GM12864 (cell line): ENCODE measurements at regions not wholly inside any gene's neighbourhood (a gene's known extent, or its start where the extent isn't known, plus 50 kb on each side); places are given as distances from the start of the nearest gene placed in this dataset.

Experiments
- DNase-seq: peaks from one replicate; pipeline ENCODE4 v3.0.0-alpha.2; 2011; ENCODE audit warnings: low read depth
- H3K4me3 ChIP-seq: 2 replicates; pipeline ENCODE4 v1.5.1; 2011; ENCODE audit warnings: mild to moderate bottlenecking, low read depth, low read length, control low read depth
- CTCF ChIP-seq: IDR thresholded peaks from 2 replicates; pipeline ENCODE4 v1.5.1; 2011; ENCODE audit warnings: low read depth, mild to moderate bottlenecking, moderate library complexity, low read length, control low read depth, inconsistent platforms; ENCODE audit errors: missing control alignments

- DNase-seq, result no peak
- TF ChIP-seq CTCF, result no peak
- no peak overlapping the region for H3K4me3 ChIP-seq
Observed at GRCh38 chr15:31525988-31526665, 199.5 kb downstream of the KLF13 start.

- no peak for TF ChIP-seq CTCF
- no peak for DNase-seq
Observed at GRCh38 chr15:31526916-31527690, 200.5 kb downstream of the KLF13 start.

GRCh38 chr15:31528846-31529245 is 202.2 kb downstream of the KLF13 start:
- no peak for DNase-seq
- H3K4me3 ChIP-seq, result no peak overlapping the region
- TF ChIP-seq CTCF, result no peak

More at GRCh38 chr15:31526916-31527690, 200.5 kb downstream of the KLF13 start:
- no peak overlapping the region for H3K4me3 ChIP-seq

- DNase-seq, result no peak
- no peak overlapping the region for H3K4me3 ChIP-seq
- no peak for TF ChIP-seq CTCF
Observed at GRCh38 chr15:31537770-31538592, 211.3 kb downstream of the KLF13 start.

GRCh38 chr15:31540633-31541032 is 214.0 kb downstream of the KLF13 start:
- H3K4me3 ChIP-seq, result no peak overlapping the region
- no peak for TF ChIP-seq CTCF
- no peak for DNase-seq

GRCh38 chr15:31544361-31544760 is 217.7 kb downstream of the KLF13 start:
- no peak overlapping the region for H3K4me3 ChIP-seq
- no peak for DNase-seq
- no peak for TF ChIP-seq CTCF
